Activated CD8-positive, alpha-beta memory T cell treated with anti-CD3 and anti-CD28 coated beads, Interleukin-2, amount 10 ng/mL, durations not matched to agents 7 days and 5 days (primary cell): ENCODE measurements at regions not wholly inside any gene's neighbourhood (a gene's known extent, or its start where the extent isn't known, plus 50 kb on each side); places are given as distances from the start of the nearest gene placed in this dataset.
"Not testable (repeated sequence)": the region's sequence is repeated elsewhere in the genome, so short reads cannot be mapped to it uniquely, and the experiment has no call there.

Source experiments
- ATAC-seq: fragments of 150-1000 bp; cut with Tn5 transposase; one replicate; pipeline ENCODE4 v1.10.0; 2021; ENCODE audit warnings: moderate library complexity
- CTCF ChIA-PET: fragments of 350-600 bp; sonication (Branson Sonifier 250); formaldehyde crosslinking; loops from one replicate; lab custom pipeline; 2021; ENCODE audit warnings: antibody characterized with exemption; lab: Charles Lee
- DNase-seq: peaks from one replicate; pipeline ENCODE4 v3.0.0-alpha.2; 2020
- H3K27ac Mint-ChIP-seq: one replicate; pipeline ENCODE4 v1.8.0; 2021; ENCODE audit warnings: mild to moderate bottlenecking, mixed read lengths
- H3K27me3 Mint-ChIP-seq: one replicate; pipeline ENCODE4 v1.8.0; 2021; ENCODE audit warnings: mixed read lengths
- H3K36me3 Mint-ChIP-seq: one replicate; pipeline ENCODE4 v1.8.0; 2021; ENCODE audit warnings: mild to moderate bottlenecking, mixed read lengths
- H3K4me1 Mint-ChIP-seq: one replicate; pipeline ENCODE4 v1.8.0; 2021; ENCODE audit warnings: mixed read lengths
- H3K4me3 Mint-ChIP-seq: one replicate; pipeline ENCODE4 v1.8.0; 2021; ENCODE audit warnings: mild to moderate bottlenecking, moderate library complexity, mixed read lengths
- H3K9me3 Mint-ChIP-seq: one replicate; pipeline ENCODE4 v1.8.0; 2022; ENCODE audit warnings: low read depth, mixed read lengths

DNA sequence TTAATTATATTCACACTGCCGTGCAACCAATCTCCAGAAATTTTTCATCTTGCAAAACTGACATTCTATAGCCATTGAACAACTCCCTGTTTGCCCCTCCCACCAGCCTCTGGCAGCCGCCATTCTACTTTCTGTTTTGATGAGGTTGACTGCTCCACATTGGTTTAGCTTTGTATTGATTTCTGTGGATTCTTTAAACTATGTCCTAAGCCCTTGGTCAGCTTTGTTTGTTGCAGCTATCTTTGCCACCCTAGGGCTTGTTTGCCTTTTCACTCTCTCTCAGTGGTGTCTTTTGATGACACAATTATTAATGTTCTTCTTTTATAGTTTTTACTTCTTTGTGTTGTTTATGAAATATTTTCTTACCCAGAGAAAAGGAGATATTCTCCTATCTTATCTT is 152.8 kb upstream of the PLGLB1 start:
- DNase-seq, H3K27me3 Mint-ChIP-seq, H3K27ac Mint-ChIP-seq, CTCF ChIA-PET, ATAC-seq, H3K4me3 Mint-ChIP-seq, H3K4me1 Mint-ChIP-seq, H3K9me3 Mint-ChIP-seq, H3K36me3 Mint-ChIP-seq: not testable (repeated sequence)

DNA sequence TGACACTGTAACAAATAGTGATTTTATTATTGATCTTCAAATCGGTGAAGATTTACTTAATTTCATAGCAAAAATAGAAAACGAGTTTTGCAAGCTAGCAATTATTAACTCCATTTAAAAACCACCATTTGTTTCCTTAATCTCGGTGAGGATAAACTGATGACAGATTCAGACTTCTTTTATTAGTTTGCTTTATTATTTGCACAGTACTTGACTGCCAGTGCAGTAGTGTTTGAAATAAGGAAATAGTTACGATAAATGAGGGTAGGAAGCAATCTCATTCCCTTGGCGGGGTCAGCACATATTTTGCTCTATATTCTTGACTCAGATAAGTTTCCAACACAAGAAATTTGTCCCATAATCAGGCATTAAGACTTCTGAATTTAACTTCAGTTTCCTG is 161.7 kb upstream of the PLGLB1 start:
- H3K27ac Mint-ChIP-seq, CTCF ChIA-PET, DNase-seq, ATAC-seq, H3K27me3 Mint-ChIP-seq, H3K4me3 Mint-ChIP-seq, H3K9me3 Mint-ChIP-seq, H3K36me3 Mint-ChIP-seq, H3K4me1 Mint-ChIP-seq: not testable (repeated sequence)

DNA sequence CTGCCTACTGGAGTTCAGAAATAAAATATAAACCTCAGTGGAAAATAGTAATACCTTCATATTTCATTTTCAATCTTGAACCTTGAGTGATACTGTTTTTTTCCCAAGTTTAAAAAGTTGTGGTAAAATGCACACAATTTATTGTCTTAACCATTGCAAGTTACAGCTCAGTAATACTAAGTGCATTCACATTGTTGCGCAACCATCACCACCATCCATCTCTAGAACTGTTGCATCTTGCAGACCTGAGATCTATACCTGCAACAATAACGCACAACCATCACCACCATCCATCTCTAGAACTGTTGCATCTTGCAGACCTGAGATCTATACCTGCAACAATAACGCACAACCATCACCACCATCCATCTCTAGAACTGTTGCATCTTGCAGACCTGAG is 162.6 kb upstream of the PLGLB1 start:
- H3K9me3 Mint-ChIP-seq, ATAC-seq, H3K36me3 Mint-ChIP-seq, H3K4me1 Mint-ChIP-seq, H3K4me3 Mint-ChIP-seq, H3K27me3 Mint-ChIP-seq, DNase-seq, CTCF ChIA-PET, H3K27ac Mint-ChIP-seq: not testable (repeated sequence)

DNA sequence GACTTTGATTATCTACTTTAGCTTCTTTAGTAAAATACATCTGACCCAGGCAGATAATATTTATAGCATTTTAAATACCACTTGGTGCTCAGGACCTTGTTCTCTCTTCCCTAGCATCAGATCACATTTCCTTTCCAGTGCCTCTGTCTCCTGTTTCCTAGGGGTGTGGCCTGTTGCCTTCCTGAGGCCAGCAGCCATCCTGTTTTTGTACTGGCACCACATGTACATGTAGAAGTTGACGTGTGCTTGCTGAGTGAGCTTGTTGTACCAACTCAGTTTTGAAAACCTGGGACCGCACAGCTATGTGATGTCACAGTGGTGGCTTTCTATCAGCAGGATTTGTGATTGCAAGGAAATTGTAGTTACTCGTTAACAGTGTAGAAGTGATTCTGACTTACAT is 167.6 kb upstream of the PLGLB1 start:
- H3K9me3 Mint-ChIP-seq, H3K4me3 Mint-ChIP-seq, DNase-seq, CTCF ChIA-PET, H3K27ac Mint-ChIP-seq, H3K27me3 Mint-ChIP-seq, H3K36me3 Mint-ChIP-seq, ATAC-seq, H3K4me1 Mint-ChIP-seq: not testable (repeated sequence)

DNA sequence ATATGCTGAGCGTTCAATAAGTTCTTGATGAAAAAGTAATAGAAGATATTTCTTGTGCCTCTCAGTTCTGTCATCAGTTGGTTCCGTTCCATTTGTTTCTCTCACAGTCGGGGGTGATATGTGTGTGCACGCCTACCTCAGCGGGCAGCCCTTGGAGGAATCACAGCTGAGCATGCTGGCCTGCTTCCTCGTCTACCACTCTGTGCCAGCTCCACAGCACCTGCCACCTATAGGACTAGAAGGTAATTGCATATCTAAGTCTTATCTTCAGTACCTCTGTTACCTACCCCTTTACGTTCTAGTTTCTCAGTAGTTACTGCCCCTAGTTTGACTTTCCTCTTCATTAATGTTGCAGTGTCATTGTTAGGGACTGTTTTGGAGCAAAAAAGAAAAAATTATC is 171.7 kb upstream of the PLGLB1 start:
- H3K27ac Mint-ChIP-seq, H3K4me1 Mint-ChIP-seq, DNase-seq, H3K27me3 Mint-ChIP-seq, H3K4me3 Mint-ChIP-seq, H3K36me3 Mint-ChIP-seq, CTCF ChIA-PET, H3K9me3 Mint-ChIP-seq: not testable (repeated sequence)
- ATAC-seq, result peak; percentile 72

DNA sequence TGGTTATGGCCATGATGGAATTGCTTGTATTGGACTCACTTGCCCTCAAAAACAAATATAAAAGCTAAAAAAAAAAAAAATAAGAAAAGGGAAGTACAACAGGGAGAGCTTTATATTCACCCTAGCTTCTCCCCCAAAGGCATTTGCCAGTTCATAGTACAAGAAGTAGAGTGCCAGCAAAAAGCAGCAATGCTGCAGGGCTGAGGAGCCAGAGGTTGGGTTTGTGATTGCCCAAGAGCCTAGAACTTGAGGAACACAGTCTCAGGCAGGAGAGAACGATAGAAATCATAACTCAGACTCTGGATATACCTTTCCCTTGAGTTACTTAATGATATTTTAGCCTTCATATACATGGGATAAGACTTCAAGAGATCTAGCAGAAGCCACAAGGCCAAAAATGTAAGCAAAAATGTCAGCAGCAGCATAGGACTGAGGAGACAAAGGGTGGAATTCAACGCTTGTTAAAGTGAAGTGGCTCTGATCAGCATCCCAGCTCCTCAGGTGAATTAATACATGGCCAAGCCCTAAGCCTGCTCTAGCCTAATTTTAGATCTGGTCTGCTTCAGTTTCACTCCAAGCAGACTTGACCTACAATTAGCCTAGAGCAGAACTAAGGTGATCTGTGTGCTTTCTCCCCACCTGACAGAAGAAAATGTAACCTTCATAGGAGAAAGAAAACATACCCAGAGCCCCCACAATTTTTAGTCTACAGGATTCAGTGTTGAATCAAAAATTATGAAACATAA is 172.8 kb upstream of the PLGLB1 start:
- CTCF ChIA-PET, H3K4me1 Mint-ChIP-seq, H3K27ac Mint-ChIP-seq, H3K9me3 Mint-ChIP-seq, H3K4me3 Mint-ChIP-seq, H3K36me3 Mint-ChIP-seq, ATAC-seq, H3K27me3 Mint-ChIP-seq, DNase-seq: not testable (repeated sequence)

DNA sequence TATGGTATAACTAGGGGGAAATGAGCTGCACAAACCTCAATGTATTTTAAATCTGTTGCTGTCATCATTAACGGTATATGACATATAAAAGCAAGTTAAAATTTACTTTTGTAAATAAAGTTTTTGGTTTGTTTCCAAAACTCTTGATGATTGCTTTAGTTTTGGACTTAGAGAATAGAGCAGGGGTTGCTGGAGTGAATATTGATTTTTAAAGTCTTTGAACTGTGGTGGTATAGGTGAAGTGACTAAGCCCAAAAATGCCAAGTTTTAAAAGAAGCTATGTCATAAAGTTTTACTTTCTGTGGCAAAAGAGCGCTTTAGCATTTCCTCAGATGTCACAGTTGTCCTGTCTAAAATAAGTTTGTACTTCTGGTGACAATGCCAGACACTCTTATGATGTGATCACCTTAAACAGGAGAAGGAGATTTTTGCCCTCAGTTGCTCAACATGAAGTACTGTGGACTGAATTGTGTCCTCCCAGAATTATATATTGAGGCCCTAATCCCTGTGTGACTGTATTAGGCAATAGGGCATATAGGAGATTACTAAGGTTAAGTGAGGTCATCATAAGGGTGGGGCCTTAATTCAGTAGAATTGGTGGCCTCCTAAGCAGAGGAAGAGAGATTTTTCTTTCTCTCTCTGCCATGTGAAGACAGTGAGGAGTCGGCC is 175.2 kb upstream of the PLGLB1 start:
- H3K9me3 Mint-ChIP-seq, H3K36me3 Mint-ChIP-seq, CTCF ChIA-PET, DNase-seq, H3K4me3 Mint-ChIP-seq, H3K27me3 Mint-ChIP-seq, ATAC-seq, H3K4me1 Mint-ChIP-seq, H3K27ac Mint-ChIP-seq: not testable (repeated sequence)

DNA sequence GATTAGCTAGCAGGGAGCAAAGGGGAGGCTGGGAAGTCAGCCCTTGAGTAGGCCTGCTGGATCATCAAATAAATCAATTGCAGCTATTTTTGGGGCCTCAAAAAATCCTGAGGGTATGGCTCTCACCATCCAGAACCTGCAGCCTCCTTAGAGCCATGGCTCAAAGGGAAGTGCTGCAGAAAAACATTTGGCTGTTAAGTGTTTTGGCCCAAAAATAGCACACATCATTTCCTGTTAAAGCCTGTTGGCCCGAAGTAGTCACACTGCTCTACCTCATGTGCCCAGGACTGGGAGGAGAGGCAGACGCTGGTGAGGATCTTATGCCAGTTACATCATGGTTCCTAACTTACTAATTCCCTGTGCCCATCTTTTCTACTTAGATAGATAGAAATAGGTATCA is 176.8 kb upstream of the PLGLB1 start:
- CTCF ChIA-PET, H3K27ac Mint-ChIP-seq, H3K9me3 Mint-ChIP-seq, H3K27me3 Mint-ChIP-seq, DNase-seq, ATAC-seq, H3K4me1 Mint-ChIP-seq, H3K36me3 Mint-ChIP-seq, H3K4me3 Mint-ChIP-seq: not testable (repeated sequence)

DNA sequence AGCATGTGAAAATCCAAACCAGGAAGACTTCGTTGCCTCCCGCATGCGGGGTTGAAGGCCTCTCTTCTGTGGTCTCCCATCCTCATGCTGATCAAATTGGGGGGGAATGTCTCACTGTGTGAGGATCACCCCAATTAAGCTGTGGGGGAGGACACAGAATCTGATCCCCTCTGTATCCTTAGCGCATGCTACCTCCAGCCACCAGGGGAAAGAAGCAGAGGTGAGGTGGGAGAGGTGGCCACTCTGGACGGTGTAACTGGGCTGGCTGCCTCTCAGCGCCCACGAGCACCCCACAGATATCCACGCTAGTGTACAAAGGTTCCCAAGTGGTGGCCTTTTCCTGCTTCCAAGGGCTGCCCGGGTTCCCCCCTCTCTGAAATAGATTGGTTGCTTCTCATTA is 177.6 kb upstream of the PLGLB1 start:
- H3K4me3 Mint-ChIP-seq, H3K4me1 Mint-ChIP-seq, H3K9me3 Mint-ChIP-seq, DNase-seq, H3K27ac Mint-ChIP-seq, CTCF ChIA-PET, H3K27me3 Mint-ChIP-seq, ATAC-seq, H3K36me3 Mint-ChIP-seq: not testable (repeated sequence)

DNA sequence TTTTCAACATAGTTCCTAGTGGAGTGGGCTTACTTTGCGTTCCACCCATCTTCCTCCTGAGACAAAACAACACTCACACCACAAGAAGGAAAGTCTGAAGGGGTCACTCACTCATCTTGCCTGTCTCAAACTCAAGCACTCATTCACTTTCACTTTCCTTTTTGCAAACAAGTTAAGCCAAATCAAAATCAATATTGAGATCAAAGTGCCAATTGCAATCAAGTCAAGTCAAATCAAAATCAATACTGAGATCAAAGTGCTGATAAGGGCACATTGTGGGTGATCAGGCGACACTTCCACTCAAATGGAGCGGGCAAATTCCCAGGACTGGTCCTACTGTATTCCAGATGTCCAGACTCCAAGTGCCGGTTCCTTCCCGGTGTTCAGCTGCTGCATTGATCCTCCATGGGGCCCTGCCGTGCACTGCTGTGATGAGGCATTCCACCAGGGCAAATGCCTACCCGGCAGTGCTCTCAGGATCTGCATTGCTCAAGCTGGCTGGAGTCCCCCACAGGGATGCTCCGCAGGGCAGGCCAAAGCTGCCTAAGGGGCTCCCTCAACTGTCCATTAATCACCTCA is 183.0 kb upstream of the PLGLB1 start:
- DNase-seq, H3K4me1 Mint-ChIP-seq, ATAC-seq, H3K27ac Mint-ChIP-seq, H3K4me3 Mint-ChIP-seq, H3K27me3 Mint-ChIP-seq, H3K36me3 Mint-ChIP-seq, CTCF ChIA-PET, H3K9me3 Mint-ChIP-seq: not testable (repeated sequence)

DNA sequence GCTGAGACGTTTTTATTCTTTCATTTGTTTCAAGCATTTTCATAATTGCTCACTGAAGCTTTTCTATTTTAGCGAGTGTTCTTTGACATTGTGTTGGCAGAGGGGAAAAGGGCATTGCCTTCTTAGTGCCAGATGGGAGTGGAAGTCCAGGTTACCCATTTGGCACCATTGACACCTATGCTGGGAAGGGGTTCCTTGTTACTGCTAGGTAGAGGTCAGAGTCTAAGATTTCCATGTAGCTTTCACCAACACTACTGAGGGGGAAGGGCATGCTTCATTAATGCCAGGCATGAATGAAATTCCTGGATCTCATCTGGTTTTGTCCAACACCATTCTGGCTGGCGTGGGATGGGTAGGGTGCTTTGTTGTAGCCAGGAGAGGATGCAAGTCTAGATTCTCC is 191.3 kb upstream of the PLGLB1 start:
- H3K4me1 Mint-ChIP-seq, ATAC-seq, CTCF ChIA-PET, H3K27ac Mint-ChIP-seq, H3K27me3 Mint-ChIP-seq, H3K4me3 Mint-ChIP-seq, DNase-seq, H3K9me3 Mint-ChIP-seq, H3K36me3 Mint-ChIP-seq: not testable (repeated sequence)

DNA sequence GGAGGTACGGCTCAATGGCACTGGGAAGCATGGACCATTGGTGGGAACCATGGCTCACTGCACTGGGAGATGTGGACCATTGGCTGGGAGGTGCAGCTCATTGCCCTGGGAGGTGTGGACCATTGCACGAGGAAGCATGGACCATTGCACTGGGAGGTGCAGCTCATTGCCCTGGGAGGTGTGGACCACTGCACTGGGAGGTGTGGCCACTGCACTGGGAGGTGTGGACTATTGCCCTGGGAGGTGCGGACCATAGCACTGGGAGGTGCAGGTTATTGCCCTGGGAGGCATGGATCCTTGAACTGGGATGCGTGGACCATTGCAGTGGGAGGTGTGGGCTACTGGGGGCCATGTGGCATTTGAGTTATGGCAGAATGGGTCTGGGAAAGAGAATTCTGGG is 195.4 kb upstream of the PLGLB1 start:
- H3K4me3 Mint-ChIP-seq, ATAC-seq, CTCF ChIA-PET, H3K36me3 Mint-ChIP-seq, H3K27ac Mint-ChIP-seq, H3K9me3 Mint-ChIP-seq, DNase-seq, H3K4me1 Mint-ChIP-seq: not testable (repeated sequence)
- peaks cover 11% of the 10 kb centered on the region for H3K27me3 Mint-ChIP-seq

DNA sequence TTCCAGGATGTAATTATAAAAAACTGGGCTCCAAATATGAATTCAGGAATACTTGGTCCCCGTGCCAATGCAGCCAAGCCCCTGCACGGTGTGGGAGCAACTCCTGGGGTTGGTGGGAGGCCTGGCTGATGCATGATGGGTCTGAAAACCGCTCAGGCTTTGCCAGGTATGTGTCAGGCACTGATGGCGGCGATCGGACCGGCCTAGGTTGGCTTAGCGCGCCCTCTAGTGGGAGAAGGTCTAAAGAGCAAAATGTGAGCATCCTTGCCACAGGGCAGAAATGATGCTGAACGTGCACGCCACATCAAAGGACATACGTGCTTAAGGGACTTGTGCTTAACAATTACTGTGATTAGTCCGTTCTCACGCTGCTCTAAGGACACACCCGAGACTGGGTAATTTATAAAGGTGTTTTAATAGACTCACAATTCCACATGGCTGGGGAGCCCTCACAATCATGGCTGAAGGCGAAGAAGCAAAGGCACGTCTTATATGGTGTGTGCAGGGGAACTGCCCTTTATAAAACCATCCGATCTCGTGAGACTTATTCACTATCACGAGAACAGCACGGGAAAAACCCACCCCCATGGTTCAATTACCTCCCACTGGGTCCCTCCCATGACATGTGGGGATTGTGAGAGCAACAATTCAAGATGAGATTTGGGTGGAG is 196.2 kb upstream of the PLGLB1 start:
- H3K27ac Mint-ChIP-seq, CTCF ChIA-PET, H3K4me1 Mint-ChIP-seq, H3K36me3 Mint-ChIP-seq, H3K9me3 Mint-ChIP-seq, H3K4me3 Mint-ChIP-seq: not testable (repeated sequence)
- H3K27me3 Mint-ChIP-seq, result peaks cover 18% of the 10 kb centered on the region
- peak; percentile 93 for ATAC-seq
- peak; percentile 75 for DNase-seq

DNA sequence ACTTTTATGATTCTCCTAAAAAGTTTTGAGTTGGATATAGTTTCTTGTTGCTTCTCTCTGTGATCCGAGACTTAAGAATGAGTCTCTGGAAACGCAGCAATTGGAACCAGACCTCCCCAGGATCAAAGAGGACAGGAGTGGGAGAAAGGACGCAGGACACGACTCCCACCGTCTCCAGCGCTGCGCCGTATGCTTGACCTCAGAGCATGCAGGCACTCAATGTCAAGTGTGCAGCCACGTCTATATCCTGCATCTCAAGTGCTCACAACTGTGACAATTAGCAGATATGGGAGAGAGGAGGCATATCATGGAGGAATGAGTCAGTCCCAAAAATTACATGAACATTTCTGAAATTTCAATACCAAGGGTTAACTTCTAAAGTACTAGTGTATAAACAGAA is 199.0 kb upstream of the PLGLB1 start:
- DNase-seq, H3K36me3 Mint-ChIP-seq, H3K4me1 Mint-ChIP-seq, ATAC-seq, H3K9me3 Mint-ChIP-seq, CTCF ChIA-PET, H3K4me3 Mint-ChIP-seq, H3K27ac Mint-ChIP-seq: not testable (repeated sequence)
- peaks cover 21% of the 10 kb centered on the region for H3K27me3 Mint-ChIP-seq
